WI38 (cell line): ENCODE measurements at regions not wholly inside any gene's neighbourhood (a gene's known extent, or its start where the extent isn't known, plus 50 kb on each side); places are given as distances from the start of the nearest gene placed in this dataset.

Experiments
- H3K4me3 ChIP-seq: 2 replicates; pipeline ENCODE4 v1.5.1; 2011; ENCODE audit warnings: low read depth, mild to moderate bottlenecking, control low read depth, low read length
- CTCF ChIP-seq: IDR thresholded peaks from 2 replicates; pipeline ENCODE4 v1.5.1; 2012; ENCODE audit warnings: low read depth, mild to moderate bottlenecking, control low read depth, low read length

DNA sequence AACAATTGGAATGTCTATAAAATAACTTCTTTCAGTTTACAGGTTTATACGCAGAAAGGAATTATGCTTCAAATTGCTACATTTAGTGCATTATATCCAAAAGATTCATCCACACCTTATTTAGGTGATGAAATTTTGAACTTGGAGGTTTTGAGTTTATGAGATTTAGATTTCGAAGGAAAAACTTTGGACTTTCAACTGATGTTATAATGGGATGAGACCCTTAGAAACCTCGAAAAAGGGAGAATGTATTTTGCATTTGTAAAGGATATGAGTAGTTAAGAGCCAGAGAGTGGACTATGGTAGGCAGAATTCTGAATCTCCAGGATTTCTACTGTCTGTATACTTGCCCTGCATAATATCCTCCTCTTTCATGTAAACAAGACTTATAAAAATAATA lies 851.6 kb upstream of the MGAT4C start:
- H3K4me3 ChIP-seq, result no peak overlapping the region
- no peak for TF ChIP-seq CTCF

DNA sequence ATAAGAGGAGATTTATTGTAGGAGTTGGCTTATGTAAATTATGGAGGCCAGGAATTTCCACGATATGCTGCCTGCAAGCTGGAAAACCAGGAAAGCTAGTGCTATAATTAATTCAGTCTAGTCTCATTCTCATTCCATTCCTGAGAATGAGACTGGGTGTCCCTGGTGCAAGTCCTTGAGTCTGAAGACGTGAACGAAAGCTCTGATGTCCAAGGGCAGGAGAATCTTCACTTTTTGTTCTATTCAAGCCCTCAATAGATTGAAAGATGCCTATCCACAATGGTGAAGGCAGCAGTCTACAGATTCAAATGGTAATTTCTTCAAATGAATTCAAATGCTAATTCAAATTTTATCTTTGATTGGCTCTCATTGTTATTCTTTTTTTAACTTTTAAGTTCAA lies 851.1 kb upstream of the MGAT4C start:
- no peak overlapping the region for H3K4me3 ChIP-seq
- no peak for TF ChIP-seq CTCF

DNA sequence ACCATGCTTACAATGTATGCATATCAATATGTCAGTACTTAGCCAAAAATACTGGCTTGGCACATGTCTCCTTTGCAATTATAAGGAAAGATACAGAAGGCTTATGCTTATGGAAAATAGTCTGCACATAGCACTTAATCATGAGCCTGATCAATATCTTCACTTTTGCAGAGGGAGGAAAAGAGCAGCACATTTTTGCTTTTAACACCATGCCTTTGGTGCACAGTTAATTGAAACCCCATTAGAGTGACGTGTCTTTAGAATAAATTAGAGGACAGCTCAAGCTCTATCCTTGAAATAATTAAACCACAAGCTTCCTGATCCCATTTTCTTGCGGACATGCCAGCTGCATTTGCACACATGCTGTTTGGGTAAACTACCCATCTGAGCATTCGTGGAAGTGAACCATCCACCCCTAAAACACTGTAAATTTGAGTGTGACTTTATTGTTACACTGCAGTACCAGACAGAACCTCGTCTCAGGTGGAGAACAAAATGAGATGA lies 839.9 kb upstream of the MGAT4C start:
- TF ChIP-seq CTCF, result no peak
- no peak overlapping the region for H3K4me3 ChIP-seq

GRCh38 chr12:87094356-87094755 lies 838.2 kb upstream of the MGAT4C start:
- TF ChIP-seq CTCF, result no peak
- no peak overlapping the region for H3K4me3 ChIP-seq

DNA sequence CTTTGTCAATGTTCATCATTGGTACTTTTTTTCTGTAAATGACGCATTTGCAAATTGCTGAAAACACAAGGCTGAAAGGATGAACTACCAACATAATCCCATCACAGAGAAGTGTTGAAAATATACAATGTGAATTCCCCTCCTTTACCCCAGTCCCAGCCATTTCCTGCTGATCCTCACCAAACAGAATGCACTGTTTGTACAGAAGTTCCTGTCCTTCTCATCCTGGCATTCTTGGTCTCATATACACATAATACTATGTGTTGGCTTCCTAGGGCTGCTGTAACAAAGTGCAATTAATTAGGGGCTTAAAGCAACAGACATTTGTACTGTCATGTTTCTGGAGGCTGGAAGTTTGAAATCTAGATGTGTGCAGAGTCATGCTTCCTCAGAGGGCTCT lies 836.2 kb upstream of the MGAT4C start:
- TF ChIP-seq CTCF, result no peak
- no peak overlapping the region for H3K4me3 ChIP-seq

DNA sequence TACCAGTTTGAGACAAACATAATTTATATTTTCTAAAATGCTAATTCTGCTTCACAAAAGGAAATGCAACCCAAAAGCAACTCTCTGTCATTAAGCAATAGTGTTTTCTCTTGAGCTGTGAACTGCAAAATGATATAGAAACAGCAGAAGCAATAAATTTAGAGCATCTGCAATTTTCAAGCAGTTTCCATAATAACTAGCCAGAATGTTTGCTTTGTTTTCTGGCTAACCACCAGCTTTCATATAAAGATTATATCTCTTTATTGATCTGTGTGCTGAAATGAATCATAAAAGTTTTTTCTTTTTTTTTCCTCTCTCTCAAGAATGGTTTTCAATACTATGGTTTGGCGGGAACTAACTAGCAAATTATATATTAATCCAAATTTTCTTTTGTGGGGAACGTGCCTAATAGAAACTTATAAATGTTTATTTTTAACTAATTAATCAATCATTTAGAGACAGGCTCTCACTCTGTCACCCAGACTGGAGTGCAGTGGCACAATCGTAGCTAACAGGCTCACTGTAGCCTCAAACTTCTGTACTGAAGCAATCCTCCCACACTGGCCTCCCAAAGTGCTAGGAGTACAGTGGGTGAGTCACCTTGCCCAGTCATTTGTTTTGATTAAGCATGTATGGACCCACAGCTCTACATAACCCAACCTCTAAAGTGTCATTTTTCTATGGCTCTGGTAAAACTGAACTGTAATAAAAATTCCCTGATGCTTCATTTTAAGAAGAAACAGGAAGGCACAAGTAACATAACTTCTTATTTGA lies 830.1 kb upstream of the MGAT4C start:
- no peak overlapping the region for H3K4me3 ChIP-seq
- TF ChIP-seq CTCF, result no peak

GRCh38 chr12:87085286-87085685 lies 829.1 kb upstream of the MGAT4C start:
- TF ChIP-seq CTCF, result no peak
- no peak overlapping the region for H3K4me3 ChIP-seq
